NCI-H526 (cell line): ENCODE measurements at regions not wholly inside any gene's neighbourhood (a gene's known extent, or its start where the extent isn't known, plus 50 kb on each side); places are given as distances from the start of the nearest gene placed in this dataset.
"Not testable (repeated sequence)": the region's sequence is repeated elsewhere in the genome, so short reads cannot be mapped to it uniquely, and the experiment has no call there.

Source experiments
- DNase-seq, 2 experiments: peaks; one replicate each; lab custom pipeline; 2025; lab: John Stamatoyannopoulos, UW

GRCh38 chr14:30266290-30266689 lies 292.7 kb upstream of the G2E3 start:
- DNase-seq, result no peak

- no peak for DNase-seq
These were observed 291.8 kb upstream of the G2E3 start for GRCh38 chr14:30267141-30267540.

GRCh38 chr14:30270200-30271161 lies 288.5 kb upstream of the G2E3 start:
- peak; percentile 51 to 79 for DNase-seq

- DNase-seq, result no peak
These were observed 287.1 kb upstream of the G2E3 start for GRCh38 chr14:30271811-30272323.

- DNase-seq, result no peak
These were observed 285.8 kb upstream of the G2E3 start for GRCh38 chr14:30272848-30273832.

- no peak for DNase-seq
These were observed 283.4 kb upstream of the G2E3 start for GRCh38 chr14:30275604-30276003.

GRCh38 chr14:30277268-30277667 lies 281.7 kb upstream of the G2E3 start:
- no peak for DNase-seq

- DNase-seq, result not testable (repeated sequence)
These were observed 280.1 kb upstream of the G2E3 start for GRCh38 chr14:30278856-30279255.

GRCh38 chr14:30283822-30284446 lies 275.0 kb upstream of the G2E3 start:
- DNase-seq, result peak in 1 of 2 experiments; percentile 22

GRCh38 chr14:30284808-30285207 lies 274.1 kb upstream of the G2E3 start:
- DNase-seq, result no peak

GRCh38 chr14:30287579-30288445 lies 271.1 kb upstream of the G2E3 start:
- DNase-seq, result no peak

GRCh38 chr14:30290001-30290400 lies 269.0 kb upstream of the G2E3 start:
- DNase-seq, result no peak

- DNase-seq, result no peak
These were observed 267.7 kb upstream of the G2E3 start for GRCh38 chr14:30291216-30291615.

- DNase-seq, result no peak
These were observed 266.4 kb upstream of the G2E3 start for GRCh38 chr14:30292541-30292940.

GRCh38 chr14:30295980-30296379 lies 263.0 kb upstream of the G2E3 start:
- no peak for DNase-seq

- DNase-seq, result no peak
These were observed 262.0 kb upstream of the G2E3 start for GRCh38 chr14:30296931-30297405.

- DNase-seq, result no peak
These were observed 260.8 kb upstream of the G2E3 start for GRCh38 chr14:30297876-30298795.

GRCh38 chr14:30299915-30300314 lies 259.0 kb upstream of the G2E3 start:
- DNase-seq, result no peak

- DNase-seq, result no peak
These were observed 255.6 kb upstream of the G2E3 start for GRCh38 chr14:30303350-30303749.

- no peak for DNase-seq
These were observed 253.6 kb upstream of the G2E3 start for GRCh38 chr14:30305346-30305745.
